ENCODE measurements at regions not wholly inside any gene's neighbourhood (a gene's known extent, or its start where the extent isn't known, plus 50 kb on each side); places are given as distances from the start of the nearest gene placed in this dataset.
"Not testable (repeated sequence)": the region's sequence is repeated elsewhere in the genome, so short reads cannot be mapped to it uniquely, and the experiment has no call there.

DNA sequence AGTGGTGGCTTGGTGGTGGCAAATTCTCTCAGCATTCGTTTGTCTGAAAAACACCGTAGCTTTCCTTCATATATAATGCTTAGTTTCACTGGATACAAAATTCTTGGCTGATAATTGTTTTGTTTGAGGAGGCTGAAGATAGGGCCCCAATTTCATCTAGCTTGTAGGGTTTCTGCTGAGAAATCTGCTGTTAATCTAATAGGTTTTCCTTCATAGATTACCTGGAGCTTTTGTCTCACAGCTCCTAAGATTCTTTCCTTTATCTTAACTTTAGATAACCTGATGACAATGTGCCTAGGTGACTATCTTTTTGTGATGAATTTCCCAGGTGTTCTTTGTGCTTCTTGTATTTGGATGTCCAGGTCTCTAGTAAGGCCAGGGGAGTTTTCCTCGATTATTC is 151.0 kb downstream of the IPO8 start:
- TF ChIP-seq, protein P1, sequence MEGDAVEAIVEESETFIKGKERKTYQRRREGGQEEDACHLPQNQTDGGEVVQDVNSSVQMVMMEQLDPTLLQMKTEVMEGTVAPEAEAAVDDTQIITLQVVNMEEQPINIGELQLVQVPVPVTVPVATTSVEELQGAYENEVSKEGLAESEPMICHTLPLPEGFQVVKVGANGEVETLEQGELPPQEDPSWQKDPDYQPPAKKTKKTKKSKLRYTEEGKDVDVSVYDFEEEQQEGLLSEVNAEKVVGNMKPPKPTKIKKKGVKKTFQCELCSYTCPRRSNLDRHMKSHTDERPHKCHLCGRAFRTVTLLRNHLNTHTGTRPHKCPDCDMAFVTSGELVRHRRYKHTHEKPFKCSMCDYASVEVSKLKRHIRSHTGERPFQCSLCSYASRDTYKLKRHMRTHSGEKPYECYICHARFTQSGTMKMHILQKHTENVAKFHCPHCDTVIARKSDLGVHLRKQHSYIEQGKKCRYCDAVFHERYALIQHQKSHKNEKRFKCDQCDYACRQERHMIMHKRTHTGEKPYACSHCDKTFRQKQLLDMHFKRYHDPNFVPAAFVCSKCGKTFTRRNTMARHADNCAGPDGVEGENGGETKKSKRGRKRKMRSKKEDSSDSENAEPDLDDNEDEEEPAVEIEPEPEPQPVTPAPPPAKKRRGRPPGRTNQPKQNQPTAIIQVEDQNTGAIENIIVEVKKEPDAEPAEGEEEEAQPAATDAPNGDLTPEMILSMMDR (IDR thresholded peaks at IDR 0.05), result not testable (repeated sequence)
- TF ChIP-seq POLR2A (IDR thresholded peaks at IDR 0.05), result not testable (repeated sequence)

Measured in sigmoid colon (tissue), 3 donors.